ENCODE measurements at regions not wholly inside any gene's neighbourhood (a gene's known extent, or its start where the extent isn't known, plus 50 kb on each side); places are given as distances from the start of the nearest gene placed in this dataset.
"Not testable (repeated sequence)": the region's sequence is repeated elsewhere in the genome, so short reads cannot be mapped to it uniquely, and the experiment has no call there.

GRCh38 chr4:12359420-12359819 lies 930.7 kb upstream of the HS3ST1 start:
- DNase-seq (ENCODE audit: low spot score): no peak

- not testable (repeated sequence) for DNase-seq (ENCODE audit: low spot score)
These were observed 904.4 kb upstream of the HS3ST1 start for GRCh38 chr4:12333083-12333482.

GRCh38 chr4:12324965-12325364 lies 896.3 kb upstream of the HS3ST1 start:
- DNase-seq (ENCODE audit: low spot score): no peak

GRCh38 chr4:12319765-12320164 lies 891.1 kb upstream of the HS3ST1 start:
- DNase-seq (ENCODE audit: low spot score): no peak

GRCh38 chr4:12304905-12305304 lies 876.2 kb upstream of the HS3ST1 start:
- DNase-seq (ENCODE audit: low spot score): no peak

GRCh38 chr4:12296366-12296765 lies 867.7 kb upstream of the HS3ST1 start:
- DNase-seq (ENCODE audit: low spot score): no peak

- no peak for DNase-seq (ENCODE audit: low spot score)
These were observed 865.3 kb upstream of the HS3ST1 start for GRCh38 chr4:12293906-12294525.

- DNase-seq (ENCODE audit: low spot score): no peak
These were observed 857.7 kb upstream of the HS3ST1 start for GRCh38 chr4:12286351-12286750.

GRCh38 chr4:12270546-12270945 lies 841.9 kb upstream of the HS3ST1 start:
- no peak for DNase-seq (ENCODE audit: low spot score)

GRCh38 chr4:12265554-12265953 lies 836.9 kb upstream of the HS3ST1 start:
- no peak for DNase-seq (ENCODE audit: low spot score)

- no peak for DNase-seq (ENCODE audit: low spot score)
These were observed 831.8 kb upstream of the HS3ST1 start for GRCh38 chr4:12260453-12260852.

GRCh38 chr4:12244973-12245372 lies 816.3 kb upstream of the HS3ST1 start:
- DNase-seq (ENCODE audit: low spot score): no peak

- no peak for DNase-seq (ENCODE audit: low spot score)
These were observed 813.7 kb upstream of the HS3ST1 start for GRCh38 chr4:12242354-12242753.

GRCh38 chr4:12239897-12240636 lies 811.4 kb upstream of the HS3ST1 start:
- no peak for DNase-seq (ENCODE audit: low spot score)

- DNase-seq (ENCODE audit: low spot score): no peak
These were observed 802.4 kb upstream of the HS3ST1 start for GRCh38 chr4:12231098-12231497.

GRCh38 chr4:12221031-12221430 lies 792.3 kb upstream of the HS3ST1 start:
- DNase-seq (ENCODE audit: low spot score): no peak

GRCh38 chr4:12211636-12212035 lies 782.9 kb upstream of the HS3ST1 start:
- DNase-seq (ENCODE audit: low spot score): no peak

- no peak for DNase-seq (ENCODE audit: low spot score)
These were observed 778.7 kb upstream of the HS3ST1 start for GRCh38 chr4:12207396-12207795.

- DNase-seq (ENCODE audit: low spot score): no peak
These were observed 777.4 kb upstream of the HS3ST1 start for GRCh38 chr4:12206091-12206490.

GRCh38 chr4:12203945-12204344 lies 775.3 kb upstream of the HS3ST1 start:
- no peak for DNase-seq (ENCODE audit: low spot score)

GRCh38 chr4:12200226-12200625 lies 771.5 kb upstream of the HS3ST1 start:
- DNase-seq (ENCODE audit: low spot score): no peak

- no peak for DNase-seq (ENCODE audit: low spot score)
These were observed 757.8 kb upstream of the HS3ST1 start for GRCh38 chr4:12186526-12186925.
